GM21367 (cell line): ENCODE measurements at regions not wholly inside any gene's neighbourhood (a gene's known extent, or its start where the extent isn't known, plus 50 kb on each side); places are given as distances from the start of the nearest gene placed in this dataset.
"Not testable (repeated sequence)": the region's sequence is repeated elsewhere in the genome, so short reads cannot be mapped to it uniquely, and the experiment has no call there.

Source experiments
- ATAC-seq: cut with Tn5 transposase; IDR thresholded peaks from one replicate; pipeline ENCODE4 v1.9.1; 2021; ENCODE audit not compliant: unreplicated experiment

DNA sequence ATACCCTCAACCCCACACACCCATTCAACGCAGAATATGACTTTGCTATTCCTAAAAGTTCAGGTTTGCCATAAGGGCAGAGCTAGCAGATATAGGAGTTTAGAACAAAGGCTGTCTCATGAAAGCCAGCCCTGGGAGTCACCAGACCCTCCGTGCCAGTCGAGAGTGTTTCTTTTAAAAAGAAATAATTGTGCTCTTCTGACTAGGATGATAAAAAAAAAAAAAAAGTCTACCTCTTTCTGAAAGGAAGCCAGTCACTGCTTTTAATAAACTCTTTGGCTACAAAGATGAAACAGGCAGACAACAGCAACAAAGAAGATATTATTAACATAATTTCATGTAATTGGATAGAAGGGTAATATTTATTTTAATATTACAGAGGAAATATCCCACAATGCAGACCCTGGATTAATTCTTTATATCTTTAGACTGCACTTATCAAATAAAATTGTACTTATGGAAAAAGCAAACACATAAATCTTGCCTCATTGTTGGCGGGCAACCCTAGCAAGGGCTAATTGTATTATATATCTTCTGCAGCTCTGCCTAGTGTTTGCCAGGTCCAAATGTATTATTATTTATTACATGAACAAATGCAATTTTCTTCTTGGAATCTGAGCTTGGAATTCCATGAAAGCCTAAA is 277.5 kb upstream of the DYNLRB2 start:
- no peak for ATAC-seq

DNA sequence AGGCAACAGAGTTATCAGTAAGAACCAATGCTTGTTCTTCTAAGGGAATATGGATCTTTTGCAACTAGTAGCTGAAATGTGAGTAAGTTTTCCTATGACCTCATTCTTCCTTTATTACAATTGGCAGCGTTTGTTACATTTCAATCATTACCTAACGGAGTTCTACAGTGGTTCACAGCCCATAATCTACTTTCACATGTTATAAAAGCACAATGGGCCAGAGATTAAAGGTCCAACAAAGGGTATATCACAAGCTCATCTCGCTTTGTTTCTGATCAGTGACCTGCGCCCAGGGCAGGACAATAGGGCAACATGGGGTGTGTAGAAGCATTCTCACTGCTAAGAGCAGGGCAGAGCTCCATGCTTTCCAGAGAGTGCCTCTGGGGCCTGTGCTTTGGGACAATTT is 279.9 kb upstream of the DYNLRB2 start:
- no peak for ATAC-seq

DNA sequence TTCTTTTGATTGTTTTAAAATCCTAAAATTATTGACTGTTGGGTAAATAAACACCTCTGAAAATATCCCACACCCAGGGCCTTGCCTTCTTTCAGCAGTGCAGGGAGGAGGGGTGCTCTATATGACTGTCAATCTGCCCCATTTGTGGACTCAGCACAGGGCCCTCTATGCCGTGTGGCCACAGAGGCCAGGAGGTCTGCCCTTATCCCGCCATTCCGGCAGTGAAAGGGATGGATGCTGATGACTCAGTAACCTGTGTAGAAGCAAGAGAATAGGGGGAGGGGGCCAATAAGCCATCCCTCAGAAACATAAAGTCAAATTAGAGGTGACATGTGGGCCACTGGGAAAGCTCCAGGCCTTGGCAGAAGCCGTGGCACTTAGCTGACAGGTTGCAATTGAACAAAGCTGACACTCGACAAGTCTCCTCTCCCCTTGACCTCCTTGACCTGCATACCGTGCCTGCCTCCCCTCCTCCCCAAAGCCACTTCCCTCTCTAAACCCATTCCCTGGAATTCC is 281.4 kb upstream of the DYNLRB2 start:
- no peak for ATAC-seq

DNA sequence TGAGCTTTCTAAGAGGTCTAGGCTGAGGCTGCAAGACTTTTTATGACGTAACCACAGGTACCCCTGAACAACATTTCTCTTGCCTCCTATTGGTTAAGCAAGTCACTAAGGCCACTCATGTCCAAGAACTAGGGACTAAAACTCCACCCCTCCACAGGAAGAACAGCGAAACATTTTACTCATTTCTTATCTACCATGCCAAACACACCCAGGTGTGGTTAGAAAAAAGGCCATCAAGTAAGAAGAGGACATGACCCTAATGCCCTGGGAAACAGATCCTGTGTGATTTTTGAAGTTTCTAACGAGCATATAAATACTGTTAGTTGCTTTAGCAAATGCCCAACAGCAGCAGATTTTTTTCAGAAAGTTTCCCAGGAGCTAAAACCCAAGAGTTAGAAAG is 282.4 kb upstream of the DYNLRB2 start:
- ATAC-seq, result no peak

DNA sequence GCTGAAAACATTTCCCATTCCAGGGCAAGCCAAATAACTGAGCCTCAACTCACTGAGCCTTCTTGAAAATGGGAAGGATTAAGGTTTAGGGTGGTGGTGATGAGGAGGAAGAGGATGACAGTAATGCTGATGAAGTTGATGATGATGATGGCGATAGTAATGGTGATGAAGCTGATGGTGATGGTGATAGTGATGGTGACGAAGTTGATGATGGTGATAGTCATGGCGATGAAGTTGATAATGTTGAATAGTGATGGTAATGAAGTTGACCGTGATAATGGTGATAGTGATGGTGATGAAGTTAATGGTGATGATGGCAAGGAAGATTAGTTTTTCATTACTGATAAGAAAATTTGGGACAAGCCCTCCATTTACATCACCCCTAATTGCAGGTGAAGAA is 285.8 kb upstream of the DYNLRB2 start:
- ATAC-seq, result no peak

DNA sequence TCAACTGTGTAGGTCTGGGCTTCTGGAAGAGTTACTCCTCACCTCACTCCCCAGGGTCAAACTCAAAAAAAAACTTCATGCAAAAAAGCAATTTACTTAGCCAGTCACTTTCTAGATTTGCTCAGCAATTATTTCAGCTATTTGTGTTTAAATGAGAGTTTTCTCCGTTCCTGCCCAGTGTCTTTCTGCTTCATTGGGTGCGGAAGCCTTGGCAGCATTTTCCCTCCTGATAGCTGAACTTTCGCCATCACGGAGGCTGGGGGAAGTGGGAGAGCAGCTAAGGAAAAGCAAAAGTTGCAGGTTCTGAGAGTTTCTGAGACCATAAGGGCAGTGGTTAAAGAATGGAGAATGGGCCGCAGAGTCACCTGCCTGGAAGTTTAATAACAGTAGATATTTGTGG is 287.1 kb upstream of the DYNLRB2 start:
- no peak for ATAC-seq

DNA sequence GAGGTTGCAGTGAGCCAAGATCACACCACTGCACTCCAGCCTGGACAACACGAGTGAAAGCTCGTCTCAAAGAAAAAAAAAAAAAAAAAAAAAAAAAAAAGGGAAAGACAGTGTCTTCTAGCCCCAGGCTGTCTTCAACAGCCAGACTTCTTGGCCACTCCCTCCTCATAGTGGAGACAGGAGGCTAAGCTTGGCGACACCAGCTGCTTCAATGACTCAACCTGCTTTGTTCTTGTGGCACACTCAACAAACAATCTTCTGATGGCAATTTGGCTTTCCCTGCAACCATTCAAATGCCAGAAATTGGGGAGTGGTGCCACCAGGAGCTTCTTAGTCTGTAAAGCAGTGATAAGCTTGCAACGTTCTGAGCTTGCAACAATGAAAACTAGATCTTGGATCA is 290.4 kb upstream of the DYNLRB2 start:
- no peak for ATAC-seq

DNA sequence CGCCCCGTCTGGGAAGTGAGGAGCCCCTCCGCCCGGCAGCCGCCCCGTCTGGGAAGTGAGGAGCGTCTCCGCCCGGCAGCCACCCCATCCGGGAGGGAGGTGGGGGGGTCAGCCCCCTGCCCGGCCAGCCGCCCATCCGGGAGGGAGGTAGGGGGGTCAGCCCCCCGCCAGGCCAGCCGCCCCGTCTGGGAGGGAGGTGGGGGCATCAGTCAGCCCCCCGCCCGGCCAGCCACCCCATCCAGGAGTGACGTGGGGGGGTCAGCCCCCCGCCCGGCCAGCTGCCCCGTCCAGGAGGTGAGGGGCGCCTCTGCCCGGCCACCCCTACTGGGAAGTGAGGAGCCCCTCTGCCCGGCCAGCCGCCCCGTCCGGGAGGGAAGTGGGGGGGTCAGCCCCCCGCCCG is 297.5 kb upstream of the DYNLRB2 start:
- not testable (repeated sequence) for ATAC-seq

DNA sequence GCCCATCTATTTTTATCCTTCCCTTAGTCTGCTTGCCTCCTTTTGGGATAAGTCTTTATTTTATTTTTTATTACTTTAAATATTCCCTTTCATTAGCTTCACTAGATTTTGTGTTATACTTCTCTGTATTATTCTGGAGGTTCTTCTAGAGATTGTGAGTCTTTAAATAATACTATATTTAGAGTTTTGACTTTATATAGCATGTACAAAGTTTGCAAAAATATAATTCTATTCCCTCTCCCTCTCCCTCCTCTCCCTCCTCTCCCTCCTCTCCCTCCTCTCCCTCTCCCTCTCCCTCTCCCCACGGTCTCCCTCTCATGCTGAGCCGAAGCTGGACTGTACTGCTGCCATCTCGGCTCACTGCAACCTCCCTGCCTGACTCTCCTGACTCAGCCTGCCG is 298.5 kb upstream of the DYNLRB2 start:
- ATAC-seq, result not testable (repeated sequence)

DNA sequence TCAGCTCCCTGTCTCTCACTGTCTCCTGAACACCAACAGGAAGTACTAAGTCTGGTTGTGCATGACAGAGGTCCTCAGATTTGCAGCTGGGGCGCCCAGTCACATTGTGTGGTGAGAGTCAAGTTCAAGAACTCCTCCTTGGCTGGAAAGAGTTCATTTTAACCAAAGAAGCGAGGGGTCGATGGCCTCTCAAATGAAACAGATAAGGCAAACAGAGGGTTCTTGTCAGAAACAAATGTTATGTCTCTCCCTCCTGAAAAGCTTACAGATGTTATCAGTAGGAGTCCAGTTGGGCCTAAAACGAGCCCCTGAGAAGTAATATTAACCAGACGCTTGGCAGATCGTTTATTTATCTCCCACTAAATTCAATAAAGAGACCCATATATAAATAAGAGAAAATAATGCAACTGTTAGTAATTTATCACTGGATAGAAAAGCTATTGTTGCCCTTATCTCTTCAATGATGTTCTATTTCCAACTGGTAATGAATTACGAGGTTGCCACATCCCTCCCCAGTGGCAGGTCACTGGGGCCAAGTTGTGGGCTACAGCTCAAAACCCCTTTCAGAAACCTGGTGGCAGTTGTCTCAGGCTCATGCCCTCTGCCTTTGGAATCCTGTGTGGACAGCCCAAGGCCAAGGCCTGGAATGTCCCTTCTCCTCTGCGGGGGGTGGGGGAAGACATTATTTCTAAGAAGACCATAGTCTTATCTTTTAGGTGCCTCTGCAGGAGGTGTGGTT is 307.5 kb upstream of the DYNLRB2 start:
- ATAC-seq, result no peak

DNA sequence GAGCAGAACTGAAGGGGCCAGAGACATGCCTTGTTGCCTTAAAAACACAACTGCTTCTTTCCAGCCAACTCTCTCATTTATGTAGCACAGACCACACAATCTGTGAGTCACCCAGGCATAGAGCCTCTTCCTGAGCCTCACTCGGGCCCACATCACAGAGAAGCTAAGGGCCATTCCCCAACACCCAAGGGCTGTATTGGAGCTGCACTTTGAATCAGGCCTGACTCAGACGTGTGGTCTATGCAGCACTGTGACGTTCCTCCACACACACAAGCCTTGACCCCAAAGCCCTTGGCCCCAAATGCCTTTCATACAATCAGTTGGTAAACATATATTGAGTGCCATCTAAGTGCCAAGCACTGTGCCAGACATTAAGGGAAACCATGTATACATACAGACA is 308.9 kb upstream of the DYNLRB2 start:
- peak; percentile 80 for ATAC-seq

DNA sequence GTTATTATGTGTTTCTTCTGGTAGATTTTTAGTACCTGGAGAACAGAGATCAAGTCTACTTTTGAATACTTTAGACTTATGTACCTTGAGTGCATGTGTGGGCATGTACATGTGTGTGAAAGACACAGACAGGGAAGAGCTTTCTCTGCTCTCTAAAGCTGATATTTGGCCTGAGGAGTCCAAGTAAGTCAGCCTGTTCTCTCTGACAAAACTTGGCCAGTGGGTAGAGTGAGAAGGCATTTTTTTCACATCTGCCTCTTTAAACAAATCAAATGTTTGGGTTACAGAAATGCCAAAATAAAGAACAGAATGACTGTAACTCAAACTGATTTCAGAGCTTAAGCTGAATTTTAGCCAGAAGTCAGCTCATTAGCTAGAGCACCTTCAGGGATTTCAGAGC is 309.7 kb upstream of the DYNLRB2 start:
- ATAC-seq, result no peak

DNA sequence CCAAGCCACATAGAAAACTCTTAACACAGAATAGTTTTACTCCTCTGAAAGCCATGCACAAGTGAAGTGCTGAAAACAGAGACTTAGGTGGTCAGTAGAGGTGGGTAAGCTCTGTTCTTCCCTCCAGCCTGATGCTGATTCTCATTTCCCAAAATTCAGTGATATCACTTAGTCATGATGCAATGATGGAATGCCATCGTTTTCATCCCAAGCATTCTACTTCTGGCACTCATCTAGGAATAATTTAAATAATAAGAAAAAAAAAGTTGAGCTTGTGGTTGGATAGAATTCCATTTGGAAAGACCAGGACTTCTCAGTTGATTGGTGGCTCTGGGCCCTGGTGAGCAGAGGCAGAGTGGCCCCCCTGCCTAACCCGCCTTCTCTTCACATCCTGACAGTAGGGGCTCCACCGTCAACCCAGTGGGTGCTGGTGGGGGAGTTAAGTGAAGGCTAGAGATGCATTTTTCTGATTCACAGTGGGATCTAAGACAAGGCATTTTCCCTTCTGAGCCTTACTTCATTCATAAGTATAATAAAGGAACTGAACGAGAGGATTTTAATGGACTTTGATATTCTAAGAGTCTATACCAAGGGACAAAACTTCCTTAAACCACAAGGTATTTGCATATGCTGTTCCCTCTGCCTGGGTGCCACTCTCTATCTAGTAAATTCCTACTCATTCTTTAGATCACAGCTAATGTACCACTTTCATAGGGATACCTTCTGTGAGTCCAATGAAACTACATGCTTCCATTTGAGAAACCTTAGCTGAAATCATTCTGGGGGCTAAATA is 310.3 kb upstream of the DYNLRB2 start:
- no peak for ATAC-seq

DNA sequence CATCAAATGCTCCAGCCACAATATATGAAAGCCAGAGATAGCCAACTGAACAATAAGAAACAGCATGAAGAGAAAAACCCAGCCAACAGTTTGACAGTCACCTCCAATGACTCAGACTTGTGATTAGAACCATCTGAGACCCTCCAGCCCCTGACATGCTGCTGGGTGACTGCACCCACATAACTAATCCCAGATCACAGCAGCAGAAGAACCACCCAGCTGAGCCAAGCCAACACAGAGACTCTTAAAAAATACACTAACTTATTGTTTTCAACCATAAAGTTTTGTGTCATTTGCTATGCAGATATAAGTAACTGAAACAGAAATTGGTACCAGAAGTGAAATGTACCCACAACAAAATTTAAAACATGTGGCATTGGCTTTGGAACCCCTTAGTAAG is 314.3 kb upstream of the DYNLRB2 start:
- ATAC-seq, result no peak

DNA sequence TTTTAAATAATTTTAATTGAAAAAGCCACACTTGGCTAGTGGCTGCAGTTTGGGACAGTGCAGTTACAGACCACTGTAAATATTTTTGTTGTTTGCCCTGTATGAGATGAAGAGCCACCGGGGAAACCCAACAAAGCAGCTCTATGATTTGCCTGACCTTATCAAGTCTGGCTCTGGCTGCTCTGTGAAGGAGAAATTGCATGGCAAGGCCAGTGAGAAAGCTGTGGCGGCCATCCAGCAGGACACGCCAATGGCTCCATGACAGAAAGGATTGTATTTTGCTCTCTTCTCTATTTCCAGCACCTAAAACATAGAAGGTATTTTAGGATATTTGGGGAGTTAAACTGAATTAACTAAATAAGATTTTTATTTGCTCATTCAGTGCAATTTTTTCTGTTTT is 330.0 kb upstream of the DYNLRB2 start:
- ATAC-seq, result no peak

DNA sequence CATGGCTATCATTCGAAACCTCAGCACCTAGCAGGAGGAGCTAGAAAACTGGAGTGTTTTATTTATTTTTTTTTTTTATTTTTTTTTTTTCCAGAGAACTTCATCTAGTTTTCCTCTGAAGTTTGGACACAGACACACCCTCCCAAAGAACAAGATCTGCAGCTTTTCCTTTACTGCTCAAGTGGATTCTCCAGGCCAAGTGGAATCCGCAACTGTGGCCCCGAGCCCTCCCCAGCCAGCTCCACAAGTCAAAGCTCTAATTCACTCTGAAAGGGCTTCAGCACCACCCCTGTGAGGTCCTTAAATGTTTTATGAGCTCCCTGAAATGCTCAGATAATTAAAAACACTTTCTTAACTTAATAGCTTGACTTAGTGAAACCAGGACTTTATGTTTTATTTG is 332.1 kb upstream of the DYNLRB2 start:
- ATAC-seq, result no peak

DNA sequence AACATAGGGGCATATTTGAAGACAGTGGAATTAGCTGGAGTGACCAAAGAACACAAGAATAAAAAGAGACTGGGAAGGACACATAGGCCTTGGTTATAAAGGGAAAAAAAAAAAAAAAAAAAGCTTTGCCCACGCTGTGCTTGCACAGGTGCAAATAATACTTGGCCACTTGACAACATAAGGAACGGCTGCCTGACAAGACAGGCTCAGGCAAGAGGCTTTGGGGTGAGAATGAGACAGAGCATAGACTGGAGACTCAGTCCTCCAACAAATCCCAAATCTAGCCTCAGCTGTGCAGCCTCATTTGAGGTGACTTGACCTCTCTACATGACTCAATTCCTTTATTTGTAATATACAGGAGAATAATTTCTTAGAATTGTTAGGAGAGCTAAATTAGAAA is 332.8 kb upstream of the DYNLRB2 start:
- no peak for ATAC-seq

DNA sequence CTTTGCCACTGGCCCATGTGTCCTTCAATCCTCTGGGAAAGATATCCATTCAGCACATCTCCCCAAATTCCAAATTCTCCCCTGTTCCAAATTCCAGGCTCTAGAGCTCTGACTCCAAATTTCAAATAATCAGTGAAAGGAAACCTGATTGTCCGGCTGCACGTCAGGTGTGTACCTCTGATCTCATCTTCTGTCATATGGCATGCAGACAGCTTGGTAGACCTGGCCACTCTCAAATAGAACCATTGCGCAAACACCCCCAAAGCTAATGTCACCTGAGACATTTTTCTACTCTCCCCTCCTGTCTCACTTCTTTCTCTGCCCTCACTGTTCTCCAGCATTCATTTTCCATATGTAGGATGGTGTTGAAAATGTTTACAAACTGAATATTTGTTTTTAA is 337.0 kb upstream of the DYNLRB2 start:
- no peak for ATAC-seq

DNA sequence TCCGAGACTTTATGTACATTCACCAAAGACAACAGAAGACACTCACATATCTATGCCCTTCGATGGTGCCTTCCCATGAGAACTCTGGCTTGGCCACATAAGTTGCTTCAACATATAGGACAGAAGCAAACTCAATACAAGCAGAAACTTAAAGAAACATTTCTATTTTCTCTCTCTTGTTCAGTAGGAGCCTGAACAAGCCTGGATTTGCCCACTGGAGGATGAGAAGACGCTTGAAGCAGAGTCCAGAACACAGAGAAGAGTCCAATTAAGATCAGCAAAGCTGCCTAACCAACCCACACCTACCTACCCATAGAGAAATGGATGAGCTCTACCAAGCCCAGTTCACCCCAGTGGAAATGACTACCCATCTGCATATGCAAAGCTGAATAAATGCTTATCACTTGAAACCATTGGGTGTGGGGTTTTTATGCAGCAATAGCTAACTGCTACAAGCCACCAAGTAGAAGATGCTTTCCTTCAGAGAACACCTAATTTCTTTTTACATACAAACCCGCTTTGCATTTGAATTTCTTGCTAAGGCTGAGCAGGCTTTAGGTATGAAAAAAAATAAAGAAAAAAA is 337.9 kb upstream of the DYNLRB2 start:
- no peak for ATAC-seq

DNA sequence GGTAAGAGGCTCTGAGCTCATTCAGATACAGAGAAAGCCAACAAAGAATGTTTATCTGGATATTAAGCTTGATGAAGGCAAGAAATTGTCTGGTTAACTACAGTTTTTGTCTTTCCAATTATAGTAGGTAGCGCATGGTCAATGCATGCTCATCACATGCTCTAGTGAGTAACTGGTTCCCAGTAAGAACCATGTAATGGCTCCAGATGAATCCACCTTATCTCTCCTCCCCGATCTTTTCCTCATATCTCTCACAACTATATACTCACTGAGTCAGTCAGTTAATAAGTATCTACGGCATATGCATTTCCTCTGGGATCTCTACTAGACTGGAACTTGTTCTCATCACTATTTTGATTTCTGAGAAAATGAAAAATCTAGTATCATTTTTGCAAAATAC is 340.7 kb upstream of the DYNLRB2 start:
- ATAC-seq, result no peak

DNA sequence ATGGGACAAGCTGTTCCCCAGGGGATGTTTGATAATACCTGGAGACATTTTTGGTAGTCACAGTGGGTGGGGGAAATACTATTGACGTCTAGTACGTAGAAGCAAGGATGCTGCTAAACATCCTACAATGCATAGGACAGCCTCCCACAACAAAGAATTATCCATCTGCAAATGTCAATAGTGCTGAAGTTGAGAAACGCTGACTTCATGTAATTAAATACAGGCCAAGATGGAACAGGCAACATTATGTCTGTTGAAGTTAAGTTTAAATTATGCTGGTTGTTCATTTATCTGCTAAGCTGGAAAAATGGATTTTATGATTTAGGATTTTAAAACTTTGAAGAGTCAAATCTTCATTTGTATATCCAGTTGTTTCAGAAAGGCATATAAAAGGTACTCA is 341.2 kb upstream of the DYNLRB2 start:
- ATAC-seq, result no peak
